Activated T-cell treated with anti-CD3 and anti-CD28 coated beads for 4 hours (primary cell): ENCODE measurements at regions not wholly inside any gene's neighbourhood (a gene's known extent, or its start where the extent isn't known, plus 50 kb on each side); places are given as distances from the start of the nearest gene placed in this dataset.
"Not testable (repeated sequence)": the region's sequence is repeated elsewhere in the genome, so short reads cannot be mapped to it uniquely, and the experiment has no call there.

Source experiments
- DNase-seq: peaks from one replicate; pipeline ENCODE4 v3.0.0-alpha.2; 2020

GRCh38 chr2:236348976-236349375 is 84.8 kb upstream of the ASB18 start:
- DNase-seq = no peak

GRCh38 chr2:236350426-236350825 is 86.2 kb upstream of the ASB18 start:
- DNase-seq = no peak

GRCh38 chr2:236351966-236352525 is 87.8 kb upstream of the ASB18 start:
- no peak for DNase-seq

GRCh38 chr2:236352761-236353593 is 88.8 kb upstream of the ASB18 start:
- peak; percentile 26 for DNase-seq

- no peak for DNase-seq
Observed at GRCh38 chr2:236353594-236353942, 89.4 kb upstream of the ASB18 start.

- DNase-seq = no peak
Observed at GRCh38 chr2:236354056-236354940, 90.1 kb upstream of the ASB18 start.

GRCh38 chr2:236354973-236355595 is 90.9 kb upstream of the ASB18 start:
- no peak for DNase-seq

- no peak for DNase-seq
Observed at GRCh38 chr2:236355911-236356310, 91.7 kb upstream of the ASB18 start.

GRCh38 chr2:236356321-236356720 is 92.1 kb upstream of the ASB18 start:
- DNase-seq = not testable (repeated sequence)

GRCh38 chr2:236358482-236358881 is 94.3 kb upstream of the ASB18 start:
- DNase-seq = not testable (repeated sequence)

- no peak for DNase-seq
Observed at GRCh38 chr2:236359426-236360045, 95.3 kb upstream of the ASB18 start.

GRCh38 chr2:236360496-236360895 is 96.3 kb upstream of the ASB18 start:
- DNase-seq = no peak

- DNase-seq = no peak
Observed at GRCh38 chr2:236363711-236364277, 99.6 kb upstream of the ASB18 start.

- no peak for DNase-seq
Observed at GRCh38 chr2:236365258-236366048, 101.2 kb upstream of the ASB18 start.

GRCh38 chr2:236366049-236366387 is 101.8 kb upstream of the ASB18 start:
- DNase-seq = no peak

- DNase-seq = no peak
Observed at GRCh38 chr2:236366397-236366796, 102.2 kb upstream of the ASB18 start.

GRCh38 chr2:236367506-236368289 is 103.5 kb upstream of the ASB18 start:
- no peak for DNase-seq

- DNase-seq = no peak
Observed at GRCh38 chr2:236369661-236370062, 105.5 kb upstream of the ASB18 start.

- DNase-seq = no peak
Observed at GRCh38 chr2:236370847-236371409, 106.7 kb upstream of the ASB18 start.

GRCh38 chr2:236375973-236376476 is 111.8 kb upstream of the ASB18 start:
- no peak for DNase-seq
